GM19452 (cell line): ENCODE measurements at regions not wholly inside any gene's neighbourhood (a gene's known extent, or its start where the extent isn't known, plus 50 kb on each side); places are given as distances from the start of the nearest gene placed in this dataset.
"Not testable (repeated sequence)": the region's sequence is repeated elsewhere in the genome, so short reads cannot be mapped to it uniquely, and the experiment has no call there.

Experiments used
- ATAC-seq: cut with Tn5 transposase; IDR thresholded peaks from one replicate; pipeline ENCODE4 v1.9.1; 2021; ENCODE audit not compliant: unreplicated experiment

DNA sequence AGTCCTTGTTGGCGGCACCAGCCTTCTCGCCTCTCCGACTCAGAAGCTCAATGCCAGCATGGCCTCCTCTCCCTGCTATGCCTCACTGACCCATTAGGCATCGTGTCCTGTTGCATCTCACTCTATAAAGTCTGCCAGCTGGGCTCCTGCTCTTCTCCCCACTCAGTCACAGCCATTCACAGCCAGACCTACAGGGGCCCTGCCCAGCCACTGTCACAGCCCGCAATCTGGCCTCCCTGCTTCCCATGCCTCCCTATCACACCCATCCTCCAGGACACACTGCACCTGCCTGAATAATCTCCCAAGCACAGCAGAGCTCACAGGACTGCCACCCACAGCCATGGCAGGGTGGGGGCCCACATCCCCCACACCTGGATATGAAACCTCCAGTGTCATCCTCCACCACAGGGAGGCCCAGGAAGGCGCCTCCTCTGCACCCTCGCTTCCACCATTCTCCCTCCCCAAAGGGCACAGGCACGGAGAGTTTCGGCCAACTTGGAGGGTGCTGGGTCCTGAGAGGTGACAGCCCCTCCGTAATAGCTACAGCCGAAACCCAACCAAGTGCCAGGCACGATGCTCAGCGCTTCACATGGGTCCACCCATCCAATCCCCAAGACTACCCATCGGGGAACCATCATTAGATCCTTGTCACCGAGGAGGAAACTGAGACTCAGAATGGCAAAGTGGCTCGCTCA is 370.3 kb downstream of the BCL11B start:
- no peak for ATAC-seq

DNA sequence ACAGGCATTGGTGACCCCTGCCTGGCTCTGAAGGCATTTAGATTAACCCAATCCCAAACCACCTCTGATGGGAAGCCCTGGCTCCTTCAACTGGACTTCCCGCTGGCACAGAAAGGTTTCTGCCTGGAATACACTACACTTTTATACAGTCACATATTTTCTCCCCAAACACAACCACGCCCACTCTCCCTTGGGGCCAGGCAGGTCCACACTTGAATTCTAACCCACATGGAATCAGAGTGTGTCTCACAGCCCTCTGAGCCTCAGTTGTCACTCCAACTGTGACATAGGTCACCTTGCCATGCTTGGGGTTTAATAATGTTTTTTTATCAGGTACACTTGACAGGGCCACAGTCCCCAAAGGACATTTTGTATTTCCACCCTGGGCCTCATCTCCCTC is 368.6 kb downstream of the BCL11B start:
- ATAC-seq, result no peak

DNA sequence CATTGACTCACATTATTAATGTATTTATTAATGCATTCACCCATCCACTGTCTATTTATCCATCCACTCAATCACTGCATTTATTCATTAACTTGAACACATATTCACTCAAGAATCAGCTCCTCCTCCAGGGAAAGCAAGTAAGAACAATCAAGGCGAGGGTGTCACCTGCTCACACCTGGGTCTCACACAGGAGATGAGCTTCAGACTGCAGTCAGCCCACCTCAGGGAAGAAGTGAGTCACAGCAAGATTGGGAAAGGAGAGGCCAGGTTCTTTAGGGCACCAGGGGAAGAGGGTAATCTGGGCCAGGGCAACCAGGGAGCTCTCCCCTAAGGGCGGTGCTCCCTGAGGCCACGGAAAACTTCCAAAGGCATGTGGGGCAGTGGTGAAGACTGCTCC is 367.3 kb downstream of the BCL11B start:
- no peak for ATAC-seq

- no peak for ATAC-seq
Measured at GRCh38 chr14:98906123-98906995, 365.6 kb downstream of the BCL11B start.

DNA sequence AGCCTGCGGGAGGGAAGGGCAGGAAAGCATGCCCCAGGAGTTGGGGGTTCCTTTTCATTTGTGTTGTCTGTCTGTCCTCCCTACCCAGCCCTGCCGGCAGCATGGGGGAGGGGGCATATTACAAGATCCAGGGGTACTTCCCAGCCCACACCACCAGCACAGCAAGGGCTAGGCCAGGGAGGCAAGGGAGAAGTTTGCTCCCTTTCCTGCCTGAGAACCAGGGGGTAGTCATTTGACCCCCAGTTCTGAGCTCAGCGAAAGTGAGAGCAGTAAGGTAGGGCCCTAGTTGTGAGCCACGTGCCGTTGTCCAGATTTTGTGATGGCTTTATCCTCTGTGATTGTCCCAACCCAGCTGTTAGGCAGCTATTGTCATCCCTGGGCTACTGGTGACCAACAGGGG is 364.7 kb downstream of the BCL11B start:
- ATAC-seq, result no peak

- no peak for ATAC-seq
Measured at GRCh38 chr14:98908050-98908449, 363.9 kb downstream of the BCL11B start.

DNA sequence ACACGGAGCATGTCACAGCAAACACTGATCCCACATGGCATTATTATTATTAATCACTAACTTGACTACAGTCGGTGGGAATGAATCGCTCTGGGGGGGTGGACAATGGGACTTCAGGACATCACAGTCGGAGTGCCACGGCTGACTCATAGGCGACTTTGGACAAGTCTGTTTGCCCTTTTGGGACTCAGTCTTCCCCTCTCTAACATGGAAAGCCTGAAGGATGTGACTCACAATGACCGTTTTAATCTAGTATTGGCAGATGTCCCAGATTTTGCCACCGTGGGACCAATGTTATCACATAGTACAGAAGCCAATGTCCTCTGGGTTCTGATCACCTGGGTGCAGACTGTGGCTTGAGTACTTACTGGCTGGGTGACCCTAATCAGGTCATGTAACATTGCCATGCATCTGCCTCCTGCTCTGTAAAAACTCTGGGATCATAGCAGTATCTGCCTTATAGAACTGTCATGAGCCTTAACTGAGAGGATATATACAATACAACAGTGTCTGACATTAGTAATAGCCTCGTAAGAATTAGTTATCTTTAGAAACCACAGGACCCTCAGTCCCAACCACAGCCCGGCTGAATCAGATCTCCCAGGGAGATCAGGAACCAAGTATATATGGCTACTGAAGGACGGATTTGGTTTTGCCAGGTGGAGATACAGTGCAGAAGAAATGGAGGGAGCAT is 362.6 kb downstream of the BCL11B start:
- ATAC-seq, result no peak

DNA sequence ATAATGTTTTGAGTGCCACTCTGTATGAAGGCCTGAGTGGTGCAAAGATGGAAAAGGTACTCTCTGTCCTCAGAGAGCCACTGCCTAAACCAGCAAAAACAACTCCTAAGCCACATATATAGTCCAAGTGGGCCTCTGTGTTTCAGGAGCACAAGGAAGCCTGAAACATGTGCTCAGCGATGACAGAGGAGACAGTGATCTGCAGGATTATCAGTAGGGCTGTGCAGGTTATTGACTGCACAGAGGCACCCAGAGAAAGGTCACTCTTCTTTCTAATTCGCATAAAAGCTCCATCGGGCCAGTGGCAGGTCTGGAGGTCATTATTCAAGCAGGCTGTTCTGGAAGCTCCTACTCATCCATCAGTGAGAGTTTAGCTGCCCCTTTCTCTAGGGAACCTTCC is 361.9 kb downstream of the BCL11B start:
- ATAC-seq, result no peak

- ATAC-seq, result no peak
Measured at GRCh38 chr14:98912655-98913054, 359.3 kb downstream of the BCL11B start.

DNA sequence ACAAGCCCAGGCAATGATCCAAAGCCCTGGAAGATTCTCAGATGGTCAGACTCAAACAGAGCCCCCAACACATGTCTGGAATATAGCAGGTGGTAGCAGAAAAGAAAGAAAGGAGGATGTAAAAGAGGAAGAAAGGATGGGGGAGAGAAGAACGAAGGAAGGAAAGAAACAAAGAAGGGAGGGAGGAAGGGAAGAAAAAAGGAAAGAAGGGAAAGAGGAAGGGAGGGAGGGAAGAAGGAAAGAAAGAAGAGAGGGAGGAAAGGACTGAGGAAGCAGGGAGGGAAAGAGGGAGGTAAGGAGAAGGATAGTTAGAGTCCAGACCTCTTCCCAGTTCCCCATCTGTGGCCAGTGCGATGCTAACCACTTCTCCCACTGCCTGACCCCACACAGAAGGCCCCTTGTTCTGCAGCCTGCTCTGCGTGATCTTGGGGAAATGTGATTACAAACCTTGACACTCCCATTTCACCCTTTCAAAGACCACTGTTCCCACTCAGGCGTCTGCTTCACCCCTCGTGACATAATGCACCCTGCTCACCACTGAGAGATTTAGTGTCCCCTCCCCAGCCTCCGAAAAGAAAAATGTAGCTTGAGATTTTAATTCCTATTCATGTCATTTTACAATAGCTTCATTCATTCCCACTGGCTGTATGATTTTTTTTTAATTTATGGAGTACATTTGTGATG is 357.9 kb downstream of the BCL11B start:
- ATAC-seq, result no peak

DNA sequence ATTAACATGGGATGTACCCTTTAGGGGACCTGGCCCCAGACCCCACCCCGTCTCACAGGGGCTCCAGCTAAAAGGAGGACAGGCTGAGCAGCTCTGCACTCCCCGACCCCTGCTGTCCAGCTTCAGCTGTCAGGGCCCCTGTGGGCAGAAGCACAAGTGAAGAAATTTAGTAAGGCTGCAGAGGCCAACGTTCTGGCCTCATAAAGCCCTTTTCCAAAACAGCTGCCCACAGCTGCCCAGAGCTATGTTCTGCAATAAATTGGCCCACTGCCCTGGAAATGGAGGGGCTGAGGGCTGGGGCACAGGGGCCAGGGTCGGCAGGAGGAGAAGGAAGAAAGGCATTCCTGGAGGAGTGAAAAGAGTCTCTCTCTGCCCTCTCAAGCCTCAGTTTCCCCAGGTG is 357.1 kb downstream of the BCL11B start:
- ATAC-seq, result no peak

GRCh38 chr14:98915625-98916024 is 356.4 kb downstream of the BCL11B start:
- no peak for ATAC-seq

- ATAC-seq, result no peak
Measured at GRCh38 chr14:98916036-98916435, 356.0 kb downstream of the BCL11B start.

- ATAC-seq, result no peak
Measured at GRCh38 chr14:98916476-98916875, 355.5 kb downstream of the BCL11B start.

GRCh38 chr14:98919434-98919833 is 352.6 kb downstream of the BCL11B start:
- no peak for ATAC-seq

DNA sequence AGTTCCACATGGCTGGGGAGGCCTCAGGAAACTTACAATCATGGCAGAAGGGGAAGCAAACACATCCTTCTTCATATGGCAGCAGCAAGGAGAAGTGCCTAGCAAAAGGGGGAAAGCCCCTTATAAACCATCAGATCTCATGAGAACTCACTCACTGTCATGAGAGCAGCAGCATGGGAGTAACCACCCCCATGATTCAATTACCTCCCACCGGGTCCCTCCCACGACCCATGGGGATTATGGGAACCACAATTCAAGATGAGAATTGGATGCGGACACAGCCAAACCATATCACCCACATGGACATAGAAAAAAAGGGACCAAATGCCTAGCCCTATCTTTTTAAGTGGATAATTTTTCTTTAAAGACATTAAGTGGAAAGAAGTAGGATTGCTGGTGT is 350.7 kb downstream of the BCL11B start:
- ATAC-seq, result not testable (repeated sequence)

DNA sequence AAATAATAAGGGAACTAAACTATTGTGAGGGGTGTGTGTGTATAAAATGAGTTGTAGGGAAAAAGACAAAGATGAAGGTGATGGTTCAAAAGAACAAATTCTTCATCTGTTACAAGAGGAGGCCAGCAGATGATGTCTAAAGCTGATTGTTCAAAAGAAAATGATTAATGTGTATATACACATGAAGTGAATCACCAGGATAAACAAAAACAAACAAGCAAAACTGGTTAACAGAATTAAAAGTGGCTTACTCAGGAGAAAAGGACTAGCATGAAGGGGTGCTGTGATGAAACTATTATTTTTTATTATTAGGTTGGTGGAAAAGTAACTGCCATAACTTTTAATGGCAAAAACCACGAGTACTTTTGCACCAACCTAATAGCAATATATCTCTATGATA is 348.4 kb downstream of the BCL11B start:
- no peak for ATAC-seq

DNA sequence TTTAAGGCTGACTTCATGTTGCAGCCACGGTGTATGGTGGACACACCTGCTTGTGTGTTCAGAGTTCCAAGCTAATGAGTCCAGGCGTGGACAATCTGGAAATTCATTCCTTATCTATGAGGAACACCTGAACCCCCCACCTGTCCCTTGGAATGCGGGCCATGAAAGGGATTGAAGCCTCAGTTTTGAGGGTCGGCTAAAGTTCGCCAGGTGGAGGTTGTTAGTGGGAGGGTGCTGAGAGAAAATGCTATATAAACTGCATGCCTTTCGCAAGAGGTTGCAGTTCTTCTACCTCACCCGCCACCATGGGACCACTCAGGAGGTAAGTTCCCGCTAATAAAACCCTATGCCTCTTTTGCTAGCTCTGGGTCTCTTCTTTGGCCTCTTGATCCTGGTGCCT is 348.0 kb downstream of the BCL11B start:
- no peak for ATAC-seq

DNA sequence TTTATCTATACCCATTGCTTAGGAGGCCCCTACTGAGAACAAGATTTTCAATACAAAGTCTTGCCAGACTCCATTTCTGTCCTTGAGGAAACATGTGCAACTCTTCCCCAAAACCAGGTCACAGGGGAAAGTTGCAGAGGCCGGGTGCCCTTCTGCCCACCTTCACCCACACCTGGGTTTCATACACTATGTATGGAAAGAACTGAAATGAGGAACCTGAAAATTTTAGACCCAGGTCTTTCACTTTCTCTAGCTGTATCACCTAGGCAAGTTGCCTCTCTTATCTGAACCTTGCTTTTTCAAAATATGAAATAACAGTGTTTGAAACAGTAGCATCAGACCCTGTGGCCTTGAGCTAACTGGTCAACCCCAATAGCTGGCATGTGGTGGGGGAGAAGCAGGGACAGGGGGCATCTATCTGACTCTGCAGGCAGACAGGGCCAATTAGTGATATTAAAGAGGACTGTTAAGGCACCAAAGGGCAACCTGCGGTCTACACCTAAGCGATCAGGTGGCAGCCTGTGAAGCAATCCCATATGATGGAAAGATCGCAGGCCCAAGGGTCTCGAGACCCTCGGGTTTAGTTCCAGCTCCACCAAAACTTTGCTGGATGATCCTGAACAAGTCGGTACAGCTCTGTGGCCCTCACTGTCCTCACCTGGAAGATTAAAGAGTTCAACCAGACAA is 346.5 kb downstream of the BCL11B start:
- ATAC-seq, result no peak

DNA sequence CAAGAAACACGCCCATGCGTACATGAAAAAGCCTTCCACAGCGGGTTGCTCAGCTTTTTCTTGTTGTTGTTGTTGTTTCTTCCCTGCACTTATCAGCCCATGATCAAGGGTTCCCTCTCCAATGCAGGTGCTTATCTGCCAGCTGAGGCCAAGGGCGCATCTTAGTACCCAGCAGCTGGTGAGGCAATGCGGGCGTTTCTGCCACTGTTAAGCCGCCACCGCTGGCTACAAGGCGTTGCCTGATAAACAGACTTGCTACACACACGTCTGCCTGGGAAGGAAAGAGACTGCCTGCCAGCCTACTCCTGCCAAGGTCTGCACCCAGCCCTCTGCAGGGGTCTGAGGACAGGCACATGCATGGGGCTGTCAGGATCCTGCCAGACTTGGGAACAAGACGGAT is 345.9 kb downstream of the BCL11B start:
- ATAC-seq, result no peak

DNA sequence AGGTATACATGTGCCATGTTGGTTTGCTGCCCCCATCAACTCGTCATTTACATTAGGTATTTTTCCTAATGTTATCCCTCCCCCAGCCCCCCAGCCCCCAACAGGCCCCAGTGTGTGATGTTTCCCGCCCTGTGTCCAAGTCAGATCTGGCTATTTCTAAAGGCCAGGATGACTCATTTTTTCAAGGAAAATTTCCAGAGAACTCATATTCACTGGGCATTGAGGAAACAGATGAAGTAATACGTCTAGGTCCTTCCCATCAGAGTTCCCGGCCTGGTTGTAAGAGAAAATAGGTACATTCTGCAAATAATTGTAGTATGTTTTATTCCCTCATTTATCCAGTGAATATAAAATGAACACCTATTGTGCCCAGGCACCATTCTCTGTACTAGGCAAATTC is 345.2 kb downstream of the BCL11B start:
- ATAC-seq, result no peak
